Chondrocyte (in vitro differentiated cells): ENCODE measurements at regions not wholly inside any gene's neighbourhood (a gene's known extent, or its start where the extent isn't known, plus 50 kb on each side); places are given as distances from the start of the nearest gene placed in this dataset.

Experiments used
- DNase-seq: peaks from one replicate; pipeline ENCODE4 v3.0.0; 2021; ENCODE audit warnings: mixed read lengths, low spot score
- H3K27ac Mint-ChIP-seq: one replicate; pipeline ENCODE4 v1.8.0; 2021; ENCODE audit warnings: mild to moderate bottlenecking, moderate library complexity, mixed read lengths; ENCODE audit not compliant: unreplicated experiment
- H3K27me3 Mint-ChIP-seq: 2 replicates; pipeline ENCODE4 v1.8.0; 2021; ENCODE audit warnings: low read depth, mixed read lengths
- H3K36me3 Mint-ChIP-seq: 2 replicates; pipeline ENCODE4 v1.8.0; 2021; ENCODE audit warnings: low read depth, mixed read lengths
- H3K4me1 Mint-ChIP-seq: 2 replicates; pipeline ENCODE4 v1.8.0; 2021; ENCODE audit warnings: low read depth, mild to moderate bottlenecking, mixed read lengths
- H3K4me3 Mint-ChIP-seq: one replicate; pipeline ENCODE4 v1.8.0; 2021; ENCODE audit warnings: mild to moderate bottlenecking, moderate library complexity, mixed read lengths; ENCODE audit not compliant: unreplicated experiment
- H3K9me3 Mint-ChIP-seq: 2 replicates; pipeline ENCODE4 v1.8.0; 2021; ENCODE audit warnings: low read depth, mixed read lengths
- TF ChIP-seq, protein P1 (sequence below): fragments of 200-600 bp; sonication (generic); IDR thresholded peaks from 2 replicates; pipeline ENCODE4 v1.5.0; 2021; ENCODE audit warnings: antibody characterized with exemption, mild to moderate bottlenecking, moderate library complexity

DNA sequence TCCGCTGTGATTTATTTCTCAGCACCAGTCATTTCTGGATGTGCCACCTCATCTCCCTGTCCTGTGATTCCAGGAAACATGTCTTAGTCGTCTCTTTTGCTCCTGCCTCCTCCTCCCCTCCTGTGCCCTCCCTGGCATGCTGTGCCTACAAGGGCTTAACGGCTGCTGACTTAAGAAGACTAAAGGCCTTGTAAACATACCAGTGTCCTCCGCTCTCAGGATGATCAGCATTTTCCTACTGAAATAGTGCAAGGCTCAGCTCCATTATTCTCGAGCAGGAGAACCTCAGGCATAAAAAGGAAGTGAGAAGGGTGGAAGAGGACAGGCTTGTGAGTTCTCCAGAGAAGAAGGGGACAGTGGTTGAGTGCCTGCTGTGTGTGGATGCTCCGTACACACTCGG is 61.6 kb upstream of the RUNX3 start:
- TF ChIP-seq, protein P1, sequence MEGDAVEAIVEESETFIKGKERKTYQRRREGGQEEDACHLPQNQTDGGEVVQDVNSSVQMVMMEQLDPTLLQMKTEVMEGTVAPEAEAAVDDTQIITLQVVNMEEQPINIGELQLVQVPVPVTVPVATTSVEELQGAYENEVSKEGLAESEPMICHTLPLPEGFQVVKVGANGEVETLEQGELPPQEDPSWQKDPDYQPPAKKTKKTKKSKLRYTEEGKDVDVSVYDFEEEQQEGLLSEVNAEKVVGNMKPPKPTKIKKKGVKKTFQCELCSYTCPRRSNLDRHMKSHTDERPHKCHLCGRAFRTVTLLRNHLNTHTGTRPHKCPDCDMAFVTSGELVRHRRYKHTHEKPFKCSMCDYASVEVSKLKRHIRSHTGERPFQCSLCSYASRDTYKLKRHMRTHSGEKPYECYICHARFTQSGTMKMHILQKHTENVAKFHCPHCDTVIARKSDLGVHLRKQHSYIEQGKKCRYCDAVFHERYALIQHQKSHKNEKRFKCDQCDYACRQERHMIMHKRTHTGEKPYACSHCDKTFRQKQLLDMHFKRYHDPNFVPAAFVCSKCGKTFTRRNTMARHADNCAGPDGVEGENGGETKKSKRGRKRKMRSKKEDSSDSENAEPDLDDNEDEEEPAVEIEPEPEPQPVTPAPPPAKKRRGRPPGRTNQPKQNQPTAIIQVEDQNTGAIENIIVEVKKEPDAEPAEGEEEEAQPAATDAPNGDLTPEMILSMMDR, result no peak
- Mint-ChIP-seq H3K27me3 (peaks cover 12% of the 10 kb centered on the region), H3K36me3 (no peaks in the 10 kb centered on the region), H3K4me1 (peaks cover 13% of the 10 kb centered on the region), H3K4me3 (no peak overlapping the region), H3K27ac (peak overlapping the region; percentile 10), H3K9me3 (peaks cover 4% of the 10 kb centered on the region)
- DNase-seq, result no peak

DNA sequence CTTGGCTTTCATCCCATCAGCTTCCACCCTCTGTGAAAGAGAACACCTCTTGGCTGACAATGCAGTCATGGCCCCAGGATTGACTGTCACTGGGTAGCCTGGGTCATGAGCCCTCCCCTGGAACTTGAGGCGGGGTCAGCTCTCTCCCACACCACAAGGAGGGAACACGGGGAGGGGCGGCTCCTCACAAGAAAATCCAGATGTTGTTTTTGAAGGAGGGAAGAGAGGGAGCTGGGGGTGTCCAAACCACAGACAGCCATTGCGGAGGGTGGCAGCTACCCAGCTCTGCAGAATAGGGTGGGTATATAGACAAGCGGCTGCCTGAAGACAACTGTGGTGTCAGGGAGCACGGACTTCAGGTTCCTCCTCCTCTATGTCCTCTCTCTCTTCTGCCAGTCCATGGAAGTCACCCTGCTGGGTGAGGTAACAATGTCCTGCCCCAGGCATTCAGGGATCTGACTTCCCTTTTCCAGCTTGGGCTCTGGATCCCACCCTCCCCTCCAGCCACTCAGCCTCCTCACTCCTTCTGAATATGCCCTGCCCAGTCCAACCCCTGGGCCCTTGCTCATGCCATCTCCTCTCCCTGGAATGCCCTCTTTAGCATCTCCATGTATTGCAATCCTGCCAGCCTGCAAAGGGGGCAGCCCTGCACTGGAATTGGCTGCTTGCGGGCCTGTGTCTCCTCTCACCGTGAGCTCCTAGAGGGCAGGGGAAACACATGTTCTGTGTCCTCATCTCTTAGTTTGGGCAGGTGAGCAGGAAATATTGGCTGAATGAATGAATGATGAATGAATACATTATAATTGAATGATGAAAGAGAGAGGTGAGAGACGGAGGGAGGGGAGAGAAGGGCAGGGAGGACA is 60.9 kb upstream of the RUNX3 start:
- Mint-ChIP-seq H3K4me1 (peaks cover 13% of the 10 kb centered on the region), H3K27ac (no peak overlapping the region), H3K4me3 (no peak overlapping the region), H3K36me3 (no peaks in the 10 kb centered on the region), H3K27me3 (peaks cover 12% of the 10 kb centered on the region), H3K9me3 (peaks cover 4% of the 10 kb centered on the region)
- DNase-seq, result peak; percentile 37
- TF ChIP-seq, protein P1, result peak; percentile 50

DNA sequence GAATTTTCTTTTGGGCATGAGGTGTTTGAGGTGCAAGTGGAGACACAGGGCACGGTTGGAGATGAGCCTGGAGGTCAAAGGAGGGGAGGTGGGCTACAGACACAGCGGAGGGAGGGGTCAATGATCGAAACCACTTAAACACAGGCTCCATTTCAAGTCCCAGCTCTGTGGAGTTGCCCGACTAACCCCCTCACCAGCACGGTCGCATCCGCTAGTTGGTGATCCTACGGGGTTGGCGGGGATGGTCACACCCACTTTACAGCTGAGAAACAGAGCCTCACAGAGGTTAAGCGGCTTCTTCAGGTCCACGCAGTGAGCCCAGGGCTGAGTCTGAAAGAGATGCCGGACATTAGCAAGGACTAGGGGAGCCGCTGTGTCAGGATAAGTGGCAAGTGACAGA is 60.1 kb upstream of the RUNX3 start:
- Mint-ChIP-seq H3K27me3 (peaks cover 12% of the 10 kb centered on the region), H3K9me3 (peaks cover 4% of the 10 kb centered on the region), H3K4me1 (peaks cover 13% of the 10 kb centered on the region), H3K4me3 (no peak overlapping the region), H3K27ac (no peak overlapping the region), H3K36me3 (no peaks in the 10 kb centered on the region)
- DNase-seq, result peak; percentile 68
- TF ChIP-seq, protein P1, result no peak

DNA sequence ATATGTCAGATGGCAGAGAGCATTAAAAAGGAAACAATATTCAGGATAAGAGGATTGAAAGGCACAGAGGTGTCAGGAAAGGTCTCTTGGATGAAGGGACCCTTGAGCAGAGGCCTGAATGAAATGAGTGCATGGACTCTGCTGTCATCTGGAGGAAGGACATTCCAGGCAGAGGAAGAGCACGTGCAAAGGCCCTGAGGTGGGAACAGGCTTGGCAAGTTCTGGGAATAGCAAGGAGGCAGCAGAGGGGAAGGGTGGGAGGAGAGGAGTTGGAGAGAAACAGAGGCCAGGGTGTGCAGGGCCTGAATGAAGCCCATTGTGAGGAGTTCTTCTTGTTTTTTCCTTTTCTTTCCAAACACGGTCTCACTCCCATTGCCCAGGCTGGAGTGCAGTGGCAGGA is 59.0 kb upstream of the RUNX3 start:
- Mint-ChIP-seq H3K4me3 (no peak overlapping the region), H3K4me1 (peaks cover 13% of the 10 kb centered on the region), H3K27ac (no peak overlapping the region), H3K27me3 (peaks cover 12% of the 10 kb centered on the region), H3K9me3 (peaks cover 4% of the 10 kb centered on the region), H3K36me3 (no peaks in the 10 kb centered on the region)
- TF ChIP-seq, protein P1, result no peak
- DNase-seq, result no peak

DNA sequence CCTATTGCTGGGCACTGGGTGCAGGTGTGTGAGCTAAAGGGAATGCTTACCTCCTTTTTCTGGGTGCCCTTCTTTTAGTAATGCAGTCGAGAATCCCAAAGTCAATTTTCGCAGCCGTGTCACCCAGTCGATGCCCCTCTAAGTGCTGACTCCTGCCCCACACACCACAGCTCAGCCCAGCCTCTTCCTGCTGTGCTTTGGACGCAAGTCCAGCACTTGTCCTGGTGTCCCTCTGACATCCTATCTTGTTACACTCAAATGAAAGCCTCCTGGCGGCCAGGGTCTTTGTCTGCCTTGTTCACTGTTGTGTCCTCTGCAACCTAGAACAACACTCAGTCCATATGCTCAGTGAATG is 58.5 kb upstream of the RUNX3 start:
- no peak overlapping the region for H3K4me3 Mint-ChIP-seq
- H3K27me3 Mint-ChIP-seq, result peaks cover 12% of the 10 kb centered on the region
- H3K27ac Mint-ChIP-seq, result no peak overlapping the region
- H3K4me1 Mint-ChIP-seq, result peaks cover 13% of the 10 kb centered on the region
- DNase-seq, result peak; percentile 76
- TF ChIP-seq, protein P1, result no peak
- H3K9me3 Mint-ChIP-seq, result peaks cover 4% of the 10 kb centered on the region
- no peaks in the 10 kb centered on the region for H3K36me3 Mint-ChIP-seq
